Stimulated activated CD8-positive, alpha-beta memory T cell treated with anti-CD3 and anti-CD28 coated beads, Interleukin-7, amount 100 ng/mL, for 4 hours (primary cell): ENCODE measurements at regions not wholly inside any gene's neighbourhood (a gene's known extent, or its start where the extent isn't known, plus 50 kb on each side); places are given as distances from the start of the nearest gene placed in this dataset.

Experiments
- DNase-seq, 2 donors: peaks; one replicate each; pipeline ENCODE4 v3.0.0-alpha.2; 2020; ENCODE audit warnings: low read depth in 2 of 2

DNA sequence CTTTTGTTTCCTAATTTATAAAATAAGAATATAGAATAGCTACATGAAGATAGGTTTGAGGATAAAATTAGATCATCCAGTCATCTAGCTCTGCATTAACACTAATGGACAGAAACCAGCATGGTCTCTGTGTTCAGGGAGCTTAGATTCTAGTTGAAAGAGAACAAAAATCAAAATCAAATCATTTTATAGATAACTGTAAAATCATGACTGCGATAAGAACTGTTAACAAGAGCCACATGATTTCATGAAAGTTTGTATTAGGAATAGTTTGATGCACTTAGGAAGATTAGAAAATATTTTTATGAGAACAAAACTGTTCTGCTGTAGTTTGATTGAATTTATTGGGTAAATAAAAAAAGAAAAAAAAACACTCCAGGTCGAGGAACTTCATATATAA, 1074.7 kb downstream of the MAT2B start:
- no peak for DNase-seq

DNA sequence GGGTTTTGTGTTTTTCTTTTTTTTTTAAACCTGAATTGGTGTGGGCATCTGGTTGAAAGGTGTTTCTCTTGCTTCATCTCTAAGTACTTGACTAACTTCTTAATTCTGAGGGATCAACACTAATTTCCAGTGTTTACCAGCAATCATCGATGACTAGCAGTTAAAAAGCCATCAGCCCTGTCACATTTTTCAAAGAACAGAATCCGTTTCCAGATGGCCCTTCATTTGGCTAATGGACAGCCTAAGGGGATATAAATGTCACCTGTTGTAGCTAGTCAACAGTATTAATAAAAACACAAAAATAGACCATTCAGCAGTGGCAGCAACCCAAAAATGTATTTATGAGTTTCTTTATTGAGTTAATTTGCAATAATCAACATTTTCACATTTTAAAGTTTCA, 1076.5 kb downstream of the MAT2B start:
- no peak for DNase-seq

DNA sequence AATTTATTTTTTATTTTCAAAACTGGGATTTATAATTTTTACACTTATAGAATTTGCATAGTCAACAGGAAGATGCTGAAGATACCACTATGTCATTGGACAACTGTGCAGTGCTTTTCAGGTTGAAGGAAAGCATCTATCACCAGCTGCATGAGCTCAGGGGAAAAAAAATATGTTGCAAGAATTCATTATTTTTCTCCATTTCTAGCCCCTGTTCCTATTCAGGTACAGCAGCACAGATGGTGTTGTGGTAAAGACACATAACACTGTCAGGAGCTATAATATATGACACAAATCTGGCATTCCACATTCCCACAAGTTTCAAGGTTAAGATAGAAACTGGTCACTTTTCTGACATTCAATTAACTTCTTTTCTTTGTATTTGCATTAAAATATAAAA, 1088.6 kb downstream of the MAT2B start:
- DNase-seq = no peak

DNA sequence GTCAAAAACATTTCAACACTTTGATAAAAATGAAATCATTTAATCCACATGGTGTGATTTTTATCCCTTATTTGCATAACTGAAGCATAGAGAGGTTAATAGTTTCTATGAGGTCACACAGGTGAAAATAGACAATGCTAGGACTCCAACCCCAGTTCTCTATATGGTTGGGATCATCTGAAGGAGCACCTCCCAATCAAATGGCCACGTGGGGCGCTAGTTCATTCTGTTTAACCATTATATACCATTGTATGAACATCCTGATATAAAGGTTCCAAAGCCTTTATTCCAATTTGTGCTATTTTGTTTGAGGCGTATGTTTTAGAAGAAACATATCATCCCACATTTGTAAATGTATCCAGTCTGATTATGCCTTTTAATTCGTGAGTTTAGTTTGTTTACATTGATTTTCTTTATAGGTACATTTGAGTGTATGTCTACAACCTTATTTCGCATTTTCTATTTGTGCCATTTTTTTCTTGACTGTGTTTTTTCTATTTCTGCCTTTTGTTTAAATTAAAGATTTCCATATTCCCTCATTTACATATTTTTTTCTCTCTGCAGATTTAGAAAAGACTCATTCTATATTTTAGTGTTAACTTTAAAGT, 1092.0 kb downstream of the MAT2B start:
- no peak for DNase-seq

DNA sequence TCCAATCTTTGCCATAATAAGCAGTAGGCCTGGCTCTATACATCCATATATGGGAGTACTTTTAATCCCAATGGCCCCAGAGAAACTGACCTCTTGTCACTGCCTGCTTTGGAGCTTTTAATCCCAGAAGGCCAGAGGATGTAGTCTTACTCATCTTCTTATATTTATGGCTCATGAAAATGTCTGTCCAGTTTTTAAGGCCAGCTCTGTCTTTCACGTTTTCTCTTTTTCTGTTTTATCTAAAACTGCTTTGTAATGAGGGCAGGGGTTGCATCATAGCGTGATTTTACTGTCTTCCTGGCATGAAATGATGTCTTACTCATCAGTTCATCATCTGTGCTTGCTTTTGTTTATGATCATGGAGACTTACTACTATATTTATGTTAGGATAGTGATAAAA, 1094.9 kb downstream of the MAT2B start:
- DNase-seq = no peak

DNA sequence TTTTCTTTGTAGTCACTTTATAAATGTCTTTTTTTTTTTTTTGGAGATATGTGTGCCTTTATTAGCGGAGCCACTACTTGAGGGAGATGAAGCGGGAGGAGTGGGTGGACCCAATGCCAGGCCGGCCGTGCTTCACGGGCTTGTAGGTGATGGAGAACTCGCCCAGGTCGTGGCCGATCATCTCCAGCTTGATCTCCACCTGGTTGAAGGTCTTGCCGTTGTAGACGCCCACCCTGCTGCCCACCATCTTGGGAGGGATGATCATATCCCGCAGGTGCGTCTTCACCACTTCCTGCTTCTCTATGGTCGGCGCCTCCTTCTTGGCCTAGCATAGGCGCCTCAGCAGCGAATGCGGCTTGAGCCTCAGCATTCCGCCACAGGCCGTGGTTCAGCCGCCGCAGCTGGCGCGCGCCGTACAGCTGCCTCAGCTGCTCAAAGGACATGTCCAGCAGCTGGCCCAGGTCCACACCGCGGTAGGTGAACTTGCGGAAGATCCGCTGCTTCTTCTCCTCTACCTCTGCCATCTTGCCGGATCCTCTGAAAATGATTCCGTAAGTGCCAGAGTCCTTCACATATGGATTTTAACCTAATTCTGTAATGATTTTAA, 1095.6 kb downstream of the MAT2B start:
- DNase-seq = no peak

DNA sequence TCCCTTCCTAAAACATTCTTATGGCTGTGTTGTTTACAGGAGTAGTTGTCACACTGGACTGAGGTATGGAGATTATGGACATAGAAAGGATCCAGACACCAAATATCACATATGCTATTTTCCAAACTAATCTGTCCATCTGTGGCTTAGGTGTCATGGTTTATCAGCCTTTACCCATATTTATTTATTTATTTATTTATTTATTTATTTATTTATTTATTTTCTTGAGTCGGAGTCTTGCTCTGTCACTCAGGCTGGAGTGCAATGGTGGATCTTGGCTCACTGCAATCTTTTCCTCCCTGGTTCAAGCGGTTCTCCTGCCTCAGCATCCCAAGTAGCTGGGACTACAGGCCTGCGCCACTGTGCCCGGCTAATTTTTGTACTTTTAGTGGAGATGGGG, 1103.1 kb downstream of the MAT2B start:
- DNase-seq = no peak

DNA sequence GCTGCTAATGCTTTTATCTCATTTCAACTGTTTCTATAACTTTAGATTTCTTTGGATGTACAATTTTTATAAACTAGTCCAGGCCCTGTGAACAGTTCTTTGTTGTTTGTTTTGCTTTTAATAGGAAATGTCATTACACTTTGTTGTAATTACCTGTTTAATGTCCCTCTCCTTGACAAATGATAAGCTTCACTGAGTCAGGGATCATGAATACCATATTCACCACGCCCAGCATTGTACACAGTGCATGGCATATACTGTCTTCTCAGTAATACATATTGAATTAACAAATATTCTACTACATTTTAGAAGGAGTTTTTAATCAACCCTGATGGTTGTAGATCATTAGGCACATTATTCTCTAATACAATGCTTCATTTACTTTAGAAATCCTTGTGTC, 1105.0 kb downstream of the MAT2B start:
- DNase-seq = no peak

DNA sequence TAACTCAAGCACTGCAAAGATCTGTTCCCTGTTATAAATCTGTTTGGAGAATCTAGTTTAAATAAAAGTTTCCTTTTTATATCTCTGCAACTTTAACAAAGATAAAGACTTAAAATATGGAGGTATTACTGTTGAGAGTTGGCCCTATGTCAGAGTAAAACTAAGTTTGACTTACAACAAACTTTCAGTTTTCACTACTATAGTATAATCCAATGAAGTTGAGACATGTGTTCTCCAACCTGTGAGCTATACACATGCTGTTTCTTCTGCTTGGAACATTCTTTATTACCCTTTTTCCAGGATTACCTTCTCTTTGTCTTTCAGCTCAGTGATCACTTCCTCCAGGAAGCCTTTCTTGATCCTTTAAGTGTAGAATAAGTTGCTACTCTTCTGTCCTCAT, 1109.3 kb downstream of the MAT2B start:
- no peak for DNase-seq

DNA sequence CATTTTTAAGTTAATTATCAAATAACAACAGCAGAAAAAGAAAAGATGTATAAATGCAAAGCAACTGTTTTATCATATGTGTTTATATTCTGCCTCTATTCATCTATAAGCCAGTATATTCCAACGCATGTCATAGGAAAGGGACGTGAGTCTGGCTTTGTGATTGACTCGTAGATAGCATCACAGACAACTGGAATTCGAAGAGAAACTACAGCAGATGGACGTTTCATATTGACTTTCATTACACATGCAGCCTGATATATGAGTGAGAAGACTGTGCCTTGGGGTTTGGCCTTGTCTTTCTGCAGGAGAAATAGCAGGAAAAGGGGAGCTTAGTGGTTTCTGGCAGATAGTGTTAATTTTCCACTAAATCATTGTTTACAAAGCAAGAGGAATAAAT, 1111.9 kb downstream of the MAT2B start:
- DNase-seq = no peak

DNA sequence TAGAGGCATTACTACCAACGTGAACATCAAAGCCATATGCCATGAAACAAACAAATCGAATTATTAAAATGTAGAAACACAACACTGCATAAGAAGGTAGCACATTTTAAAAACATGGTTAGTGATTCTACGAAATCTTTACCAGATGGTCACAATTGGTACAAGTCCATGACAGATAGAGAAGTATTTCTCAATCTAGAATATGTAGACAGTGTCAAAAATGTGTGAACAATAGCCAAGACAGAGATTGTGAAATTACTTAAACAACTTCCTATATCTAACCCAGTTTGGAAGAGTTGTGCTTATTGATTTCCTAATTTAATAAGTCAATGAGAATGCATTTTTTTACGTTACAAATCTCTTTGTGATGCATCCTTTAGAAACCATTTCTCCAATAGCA, 1121.6 kb downstream of the MAT2B start:
- no peak for DNase-seq

DNA sequence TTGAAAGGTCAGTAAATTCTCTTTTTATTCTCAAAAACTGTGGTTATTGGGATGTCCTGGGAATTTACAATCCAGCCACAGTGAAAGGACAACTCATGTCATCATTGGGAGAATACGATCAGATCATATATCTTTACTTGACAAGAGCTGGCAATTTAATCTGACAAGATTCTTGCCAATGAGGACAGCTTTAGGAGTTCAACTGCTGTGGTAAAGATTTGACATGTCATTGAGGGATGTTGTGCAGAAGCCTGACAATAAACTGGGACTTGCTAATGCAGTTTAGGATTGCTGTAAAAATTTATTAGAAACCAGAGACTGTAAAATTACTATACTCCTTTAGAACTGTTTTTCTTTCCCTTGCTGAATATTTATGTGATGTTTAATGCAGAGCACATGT, 1131.0 kb downstream of the MAT2B start:
- DNase-seq = no peak

DNA sequence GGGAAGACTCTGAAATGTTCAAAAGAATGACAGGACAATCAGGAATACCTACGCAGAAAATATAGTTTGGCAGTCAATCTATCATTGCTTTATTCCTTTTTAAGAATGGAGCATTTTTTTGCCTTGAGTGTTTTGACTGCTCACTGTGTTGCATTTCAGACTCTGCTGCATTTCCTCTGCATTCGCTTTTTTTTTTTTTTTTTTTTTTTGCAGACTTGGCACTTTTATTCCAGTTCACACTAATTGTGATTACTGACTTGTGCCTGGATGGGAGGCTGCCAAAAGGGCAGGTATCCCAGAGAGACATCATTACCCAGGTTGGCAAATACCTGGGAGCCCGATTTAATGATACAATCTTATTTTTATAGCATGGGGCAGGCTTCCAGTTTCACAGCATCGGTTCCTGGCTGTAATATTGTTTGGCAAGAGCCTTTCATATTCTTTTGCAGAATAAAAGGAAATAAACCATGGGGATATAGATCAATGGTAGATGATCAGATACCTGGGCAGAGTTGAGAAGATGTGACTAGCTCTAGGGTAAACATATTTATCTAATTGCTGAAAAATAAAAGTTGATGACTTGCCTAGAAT, 1132.6 kb downstream of the MAT2B start:
- DNase-seq = no peak

DNA sequence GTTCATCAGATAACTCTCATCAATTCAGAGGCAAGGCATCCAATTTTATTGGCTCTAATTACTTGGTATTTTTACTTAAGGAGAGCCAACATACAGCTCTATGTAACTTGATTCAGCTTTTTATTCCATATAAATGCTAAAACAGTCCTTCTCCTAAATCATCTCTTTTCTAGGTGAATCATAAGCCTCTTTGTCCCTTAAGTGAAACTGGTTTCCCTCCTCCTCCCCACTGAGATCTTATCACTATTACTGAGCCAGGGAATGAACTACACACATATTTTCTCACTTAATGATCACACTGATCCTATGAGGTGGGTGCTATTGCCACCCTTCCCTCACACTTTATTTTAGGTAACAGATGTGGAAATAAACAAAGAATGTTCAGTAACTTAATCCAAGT, 1143.8 kb downstream of the MAT2B start:
- no peak for DNase-seq

DNA sequence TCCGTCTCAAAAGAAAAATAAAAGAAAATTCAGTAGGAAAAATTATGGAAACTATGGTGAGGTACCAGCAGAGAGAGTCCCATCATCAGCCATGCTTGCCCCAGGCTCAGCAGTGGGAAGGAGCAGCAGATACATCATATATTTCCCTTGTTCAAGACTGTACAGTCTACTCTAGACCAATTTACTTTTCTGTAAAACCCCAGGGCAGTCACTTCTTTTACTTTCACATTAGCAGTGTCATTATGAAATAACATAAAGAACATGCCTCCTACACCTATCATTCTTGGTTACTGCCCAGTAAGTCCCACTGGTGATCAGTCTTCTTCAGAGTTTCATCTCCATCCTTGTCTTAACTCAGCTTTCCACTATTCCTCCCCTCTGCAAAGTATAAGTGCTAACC, 1145.0 kb downstream of the MAT2B start:
- DNase-seq = no peak

DNA sequence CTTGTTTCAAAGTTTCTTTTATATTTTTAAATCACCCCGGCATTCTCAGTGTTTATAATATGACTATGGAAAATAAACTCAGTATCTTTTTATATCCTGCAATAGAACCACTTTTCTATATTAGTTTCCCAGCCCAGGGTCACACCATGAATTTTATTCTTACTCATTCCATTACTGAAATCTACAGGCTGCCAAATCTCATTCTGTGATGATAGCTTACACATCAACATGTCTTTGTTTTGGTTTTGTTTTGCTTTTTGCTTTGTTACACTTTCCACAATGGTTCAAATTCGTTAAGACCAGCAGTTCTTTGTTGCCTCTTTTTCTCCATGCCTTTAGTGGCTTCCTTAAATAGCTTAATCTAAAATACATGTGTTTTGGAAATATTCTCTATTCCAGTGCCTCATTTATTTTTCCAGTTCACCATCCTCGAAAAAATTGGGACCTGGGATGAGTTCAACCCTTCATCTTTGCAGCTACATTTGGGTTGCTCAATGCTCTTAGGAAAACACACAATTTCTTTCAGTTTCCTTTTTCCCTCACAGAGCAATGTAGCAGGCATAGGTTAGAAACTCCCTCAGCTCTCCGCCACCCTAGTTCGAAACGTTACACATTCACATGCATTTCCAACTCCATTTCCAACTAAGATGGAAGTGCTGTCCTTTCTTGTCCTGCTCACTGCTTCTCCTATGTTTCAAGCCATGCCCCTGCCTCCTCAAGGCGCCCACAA, 1146.3 kb downstream of the MAT2B start:
- no peak for DNase-seq

DNA sequence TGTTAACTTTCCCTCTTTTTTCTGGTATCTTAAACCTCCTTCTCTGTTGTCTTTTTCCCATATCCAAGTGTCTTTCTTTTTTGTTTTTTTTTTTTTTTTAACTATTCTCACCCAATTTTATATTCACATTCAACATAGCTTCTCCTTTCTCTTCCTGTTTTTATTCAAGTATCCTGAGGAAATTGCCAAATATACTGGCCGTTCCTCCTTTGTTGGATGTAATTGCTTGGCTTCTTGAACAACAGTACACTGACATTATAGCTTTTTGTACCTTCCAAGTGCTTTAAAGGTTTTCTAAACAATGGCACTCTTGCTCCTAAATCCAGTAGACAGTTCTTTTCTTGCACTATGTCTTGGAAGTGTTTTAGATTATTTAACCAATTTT, 1146.8 kb downstream of the MAT2B start:
- no peak for DNase-seq

DNA sequence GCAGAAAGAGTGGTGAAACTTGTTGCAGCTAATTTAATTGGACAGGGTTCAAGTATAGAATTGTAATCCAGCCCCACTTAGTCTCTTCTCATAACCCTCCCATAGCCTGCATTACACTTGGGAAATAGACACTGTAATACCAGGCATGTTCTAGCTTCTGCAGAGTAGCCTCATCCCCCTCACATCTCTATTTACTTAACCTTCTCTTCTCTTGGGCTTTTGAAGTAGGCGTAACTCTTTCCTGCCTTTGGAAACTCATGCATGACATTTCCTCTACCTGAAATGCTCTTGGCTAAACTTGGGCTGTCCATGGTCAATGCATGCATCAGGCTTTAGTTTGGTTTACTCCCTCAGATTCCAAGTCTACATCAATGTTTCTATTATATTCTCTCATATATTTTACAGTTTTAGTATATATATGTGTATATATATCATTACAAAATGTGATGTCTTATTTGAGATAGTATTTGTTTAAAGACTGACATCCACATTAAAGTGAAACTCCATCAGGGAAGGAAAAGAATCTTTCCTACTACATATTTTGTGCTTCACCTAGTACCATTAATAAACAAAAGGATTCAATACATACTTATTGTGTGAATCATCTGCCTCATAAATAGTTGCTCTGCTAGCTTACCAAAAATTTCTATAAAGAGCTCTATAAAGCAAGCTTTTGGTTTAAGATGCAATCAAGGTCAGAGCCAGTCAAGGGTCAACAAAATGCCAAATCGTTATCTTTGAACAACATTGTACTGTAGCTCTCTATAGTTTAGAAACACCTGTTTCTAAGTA, 1158.0 kb downstream of the MAT2B start:
- no peak for DNase-seq

DNA sequence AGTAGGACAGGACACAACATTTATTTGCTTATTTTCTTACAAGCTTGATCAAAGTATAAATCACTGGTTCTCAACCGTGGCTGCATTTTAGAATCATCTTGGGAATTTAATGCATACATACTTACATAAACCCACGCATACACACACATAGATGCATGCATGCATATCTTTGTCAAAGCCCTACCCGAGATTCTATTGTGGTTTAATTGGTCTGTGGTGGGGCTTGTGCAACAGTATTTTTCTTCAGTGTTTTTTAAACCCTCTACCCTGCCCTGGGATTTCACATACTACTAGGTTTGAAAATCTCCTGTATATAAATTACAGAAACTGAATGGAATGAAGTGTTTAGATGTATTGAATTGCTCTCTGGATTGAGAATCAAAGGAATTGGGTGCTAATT, 1166.2 kb downstream of the MAT2B start:
- DNase-seq = no peak

DNA sequence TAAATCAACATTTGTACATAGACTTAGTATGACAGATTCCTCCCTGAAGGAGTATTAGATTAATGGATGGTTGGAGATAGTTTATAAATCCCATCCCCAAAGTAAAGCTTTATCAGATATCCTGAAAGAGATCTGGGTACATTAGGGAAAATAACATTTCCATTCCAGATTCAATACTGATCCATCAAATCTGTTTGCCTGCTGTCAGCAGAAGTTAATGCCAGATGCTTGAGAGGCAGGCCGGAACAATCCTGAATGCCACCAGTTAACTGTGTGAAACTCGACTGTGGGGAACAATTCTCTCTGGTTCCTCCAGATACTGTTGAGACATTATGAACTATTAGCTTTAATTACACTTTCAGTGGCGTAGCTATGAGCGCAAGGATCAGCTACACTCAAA, 1166.8 kb downstream of the MAT2B start:
- DNase-seq = no peak

DNA sequence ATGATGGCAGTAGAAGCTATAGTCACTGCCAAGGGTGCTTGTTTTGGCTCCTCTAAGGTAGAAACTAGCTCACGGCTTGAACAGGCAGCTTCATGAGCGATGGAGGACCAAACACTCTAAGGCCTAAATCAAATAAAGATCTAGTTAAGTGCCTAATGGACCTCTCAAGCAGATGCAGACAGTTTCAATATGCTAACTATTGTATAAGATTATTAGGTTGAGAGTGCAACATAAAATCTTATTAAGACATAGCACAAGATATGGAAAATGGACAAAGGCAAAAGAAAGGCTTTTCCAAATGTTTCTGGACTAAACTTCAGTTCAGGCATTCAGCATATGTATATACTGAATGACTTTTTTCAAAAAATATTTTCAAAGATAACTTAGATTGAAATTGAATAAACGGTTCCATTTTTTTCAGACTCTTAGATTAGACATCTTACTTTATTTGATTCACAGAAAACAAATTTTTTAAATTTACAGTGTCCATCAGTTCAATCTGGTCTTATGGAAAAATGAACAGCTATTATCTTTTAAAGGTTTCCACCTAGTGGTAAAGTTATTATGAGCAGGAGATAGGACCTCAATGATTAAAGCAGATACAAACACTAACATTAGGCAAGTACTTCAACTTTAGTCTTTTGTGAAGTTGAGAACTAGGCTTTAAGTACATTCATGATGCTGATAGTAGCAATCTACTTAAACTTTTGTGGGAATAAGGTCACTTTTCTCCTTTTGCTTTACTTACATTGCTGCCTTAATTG, 1167.7 kb downstream of the MAT2B start:
- DNase-seq = no peak

DNA sequence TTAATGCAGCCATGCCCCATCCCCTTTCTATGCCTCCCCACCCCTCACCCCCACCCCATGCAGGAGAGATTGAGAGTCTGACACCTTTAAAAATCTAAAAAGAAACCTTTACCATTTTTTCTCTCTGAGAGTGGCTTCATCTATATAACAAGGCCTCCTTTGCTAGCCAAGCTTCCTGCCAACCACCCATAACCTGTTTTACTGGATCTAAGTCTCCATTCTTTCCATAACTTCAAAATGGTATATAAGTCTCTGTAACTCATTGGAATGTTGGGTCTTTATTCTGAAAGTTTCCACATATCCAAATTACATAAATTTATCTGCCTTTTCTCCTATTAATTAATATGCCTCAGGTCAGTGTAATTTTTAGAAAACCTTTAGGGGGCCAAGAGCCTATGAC, 1174.0 kb downstream of the MAT2B start:
- DNase-seq = no peak
